ENCODE measurements at regions not wholly inside any gene's neighbourhood (a gene's known extent, or its start where the extent isn't known, plus 50 kb on each side); places are given as distances from the start of the nearest gene placed in this dataset.

DNA sequence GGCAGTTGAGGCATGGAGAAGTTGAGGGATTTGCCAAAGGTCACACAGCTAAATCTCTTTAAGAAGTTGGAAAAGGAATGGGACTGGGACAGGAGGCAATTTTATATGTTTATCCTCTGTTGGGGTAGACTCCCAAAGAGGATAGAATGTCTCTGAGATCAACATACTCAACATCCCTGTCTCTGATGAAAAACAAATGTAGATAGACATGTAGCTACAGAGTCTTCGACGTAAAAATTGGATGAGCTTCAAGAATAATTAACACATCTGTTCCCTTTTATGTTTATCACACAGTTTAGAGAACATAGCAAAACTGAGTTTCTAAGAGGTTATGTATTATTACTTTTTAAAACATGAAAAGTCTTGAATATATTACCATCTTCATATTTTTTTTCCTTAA is 204.6 kb upstream of the CD180 start:
- FAIRE-seq, result no peak
- CTCF ChIA-PET, result no interaction called here
- no peak for TF ChIP-seq KLF5 (IDR thresholded peaks at IDR 0.05; ENCODE audit: partially characterized antibody)
- TF ChIP-seq JUNB (IDR thresholded peaks at IDR 0.05), result no peak
- TF ChIP-seq, protein P1, sequence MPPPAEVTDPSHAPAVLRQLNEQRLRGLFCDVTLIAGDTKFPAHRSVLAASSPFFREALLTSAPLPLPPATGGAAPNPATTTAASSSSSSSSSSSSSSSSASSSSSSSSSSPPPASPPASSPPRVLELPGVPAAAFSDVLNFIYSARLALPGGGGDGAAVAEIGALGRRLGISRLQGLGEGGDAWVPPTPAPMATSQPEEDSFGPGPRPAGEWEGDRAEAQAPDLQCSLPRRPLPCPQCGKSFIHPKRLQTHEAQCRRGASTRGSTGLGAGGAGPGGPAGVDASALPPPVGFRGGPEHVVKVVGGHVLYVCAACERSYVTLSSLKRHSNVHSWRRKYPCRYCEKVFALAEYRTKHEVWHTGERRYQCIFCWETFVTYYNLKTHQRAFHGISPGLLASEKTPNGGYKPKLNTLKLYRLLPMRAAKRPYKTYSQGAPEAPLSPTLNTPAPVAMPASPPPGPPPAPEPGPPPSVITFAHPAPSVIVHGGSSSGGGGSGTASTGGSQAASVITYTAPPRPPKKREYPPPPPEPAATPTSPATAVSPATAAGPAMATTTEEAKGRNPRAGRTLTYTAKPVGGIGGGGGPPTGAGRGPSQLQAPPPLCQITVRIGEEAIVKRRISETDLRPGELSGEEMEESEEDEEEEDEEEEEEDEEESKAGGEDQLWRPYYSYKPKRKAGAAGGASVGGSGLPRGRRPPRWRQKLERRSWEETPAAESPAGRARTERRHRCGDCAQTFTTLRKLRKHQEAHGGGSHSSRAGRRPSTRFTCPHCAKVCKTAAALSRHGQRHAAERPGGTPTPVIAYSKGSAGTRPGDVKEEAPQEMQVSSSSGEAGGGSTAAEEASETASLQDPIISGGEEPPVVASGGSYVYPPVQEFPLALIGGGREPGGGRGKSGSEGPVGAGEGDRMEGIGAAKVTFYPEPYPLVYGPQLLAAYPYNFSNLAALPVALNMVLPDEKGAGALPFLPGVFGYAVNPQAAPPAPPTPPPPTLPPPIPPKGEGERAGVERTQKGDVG (CRISPR knock-in tag; IDR thresholded peaks at IDR 0.05), result no peak
- no peak for TF ChIP-seq ZNF384 (IDR thresholded peaks at IDR 0.05; ENCODE audit: borderline replicate concordance, low read depth, low read length)
- TF ChIP-seq, protein P2, sequence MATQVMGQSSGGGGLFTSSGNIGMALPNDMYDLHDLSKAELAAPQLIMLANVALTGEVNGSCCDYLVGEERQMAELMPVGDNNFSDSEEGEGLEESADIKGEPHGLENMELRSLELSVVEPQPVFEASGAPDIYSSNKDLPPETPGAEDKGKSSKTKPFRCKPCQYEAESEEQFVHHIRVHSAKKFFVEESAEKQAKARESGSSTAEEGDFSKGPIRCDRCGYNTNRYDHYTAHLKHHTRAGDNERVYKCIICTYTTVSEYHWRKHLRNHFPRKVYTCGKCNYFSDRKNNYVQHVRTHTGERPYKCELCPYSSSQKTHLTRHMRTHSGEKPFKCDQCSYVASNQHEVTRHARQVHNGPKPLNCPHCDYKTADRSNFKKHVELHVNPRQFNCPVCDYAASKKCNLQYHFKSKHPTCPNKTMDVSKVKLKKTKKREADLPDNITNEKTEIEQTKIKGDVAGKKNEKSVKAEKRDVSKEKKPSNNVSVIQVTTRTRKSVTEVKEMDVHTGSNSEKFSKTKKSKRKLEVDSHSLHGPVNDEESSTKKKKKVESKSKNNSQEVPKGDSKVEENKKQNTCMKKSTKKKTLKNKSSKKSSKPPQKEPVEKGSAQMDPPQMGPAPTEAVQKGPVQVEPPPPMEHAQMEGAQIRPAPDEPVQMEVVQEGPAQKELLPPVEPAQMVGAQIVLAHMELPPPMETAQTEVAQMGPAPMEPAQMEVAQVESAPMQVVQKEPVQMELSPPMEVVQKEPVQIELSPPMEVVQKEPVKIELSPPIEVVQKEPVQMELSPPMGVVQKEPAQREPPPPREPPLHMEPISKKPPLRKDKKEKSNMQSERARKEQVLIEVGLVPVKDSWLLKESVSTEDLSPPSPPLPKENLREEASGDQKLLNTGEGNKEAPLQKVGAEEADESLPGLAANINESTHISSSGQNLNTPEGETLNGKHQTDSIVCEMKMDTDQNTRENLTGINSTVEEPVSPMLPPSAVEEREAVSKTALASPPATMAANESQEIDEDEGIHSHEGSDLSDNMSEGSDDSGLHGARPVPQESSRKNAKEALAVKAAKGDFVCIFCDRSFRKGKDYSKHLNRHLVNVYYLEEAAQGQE (IDR thresholded peaks at IDR 0.05; ENCODE audit: low read depth, low read length), result no peak
- TF ChIP-seq, protein P3, sequence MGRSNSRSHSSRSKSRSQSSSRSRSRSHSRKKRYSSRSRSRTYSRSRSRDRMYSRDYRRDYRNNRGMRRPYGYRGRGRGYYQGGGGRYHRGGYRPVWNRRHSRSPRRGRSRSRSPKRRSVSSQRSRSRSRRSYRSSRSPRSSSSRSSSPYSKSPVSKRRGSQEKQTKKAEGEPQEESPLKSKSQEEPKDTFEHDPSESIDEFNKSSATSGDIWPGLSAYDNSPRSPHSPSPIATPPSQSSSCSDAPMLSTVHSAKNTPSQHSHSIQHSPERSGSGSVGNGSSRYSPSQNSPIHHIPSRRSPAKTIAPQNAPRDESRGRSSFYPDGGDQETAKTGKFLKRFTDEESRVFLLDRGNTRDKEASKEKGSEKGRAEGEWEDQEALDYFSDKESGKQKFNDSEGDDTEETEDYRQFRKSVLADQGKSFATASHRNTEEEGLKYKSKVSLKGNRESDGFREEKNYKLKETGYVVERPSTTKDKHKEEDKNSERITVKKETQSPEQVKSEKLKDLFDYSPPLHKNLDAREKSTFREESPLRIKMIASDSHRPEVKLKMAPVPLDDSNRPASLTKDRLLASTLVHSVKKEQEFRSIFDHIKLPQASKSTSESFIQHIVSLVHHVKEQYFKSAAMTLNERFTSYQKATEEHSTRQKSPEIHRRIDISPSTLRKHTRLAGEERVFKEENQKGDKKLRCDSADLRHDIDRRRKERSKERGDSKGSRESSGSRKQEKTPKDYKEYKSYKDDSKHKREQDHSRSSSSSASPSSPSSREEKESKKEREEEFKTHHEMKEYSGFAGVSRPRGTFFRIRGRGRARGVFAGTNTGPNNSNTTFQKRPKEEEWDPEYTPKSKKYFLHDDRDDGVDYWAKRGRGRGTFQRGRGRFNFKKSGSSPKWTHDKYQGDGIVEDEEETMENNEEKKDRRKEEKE (IDR thresholded peaks at IDR 0.05), result no peak
- no peak for TF ChIP-seq TCF7 (IDR thresholded peaks at IDR 0.05; ENCODE audit: borderline replicate concordance)
- TF ChIP-seq IKZF2 (IDR thresholded peaks at IDR 0.05), result no peak
- no peak for TF ChIP-seq FOXK2 (IDR thresholded peaks at IDR 0.05)
- TF ChIP-seq, protein P4, sequence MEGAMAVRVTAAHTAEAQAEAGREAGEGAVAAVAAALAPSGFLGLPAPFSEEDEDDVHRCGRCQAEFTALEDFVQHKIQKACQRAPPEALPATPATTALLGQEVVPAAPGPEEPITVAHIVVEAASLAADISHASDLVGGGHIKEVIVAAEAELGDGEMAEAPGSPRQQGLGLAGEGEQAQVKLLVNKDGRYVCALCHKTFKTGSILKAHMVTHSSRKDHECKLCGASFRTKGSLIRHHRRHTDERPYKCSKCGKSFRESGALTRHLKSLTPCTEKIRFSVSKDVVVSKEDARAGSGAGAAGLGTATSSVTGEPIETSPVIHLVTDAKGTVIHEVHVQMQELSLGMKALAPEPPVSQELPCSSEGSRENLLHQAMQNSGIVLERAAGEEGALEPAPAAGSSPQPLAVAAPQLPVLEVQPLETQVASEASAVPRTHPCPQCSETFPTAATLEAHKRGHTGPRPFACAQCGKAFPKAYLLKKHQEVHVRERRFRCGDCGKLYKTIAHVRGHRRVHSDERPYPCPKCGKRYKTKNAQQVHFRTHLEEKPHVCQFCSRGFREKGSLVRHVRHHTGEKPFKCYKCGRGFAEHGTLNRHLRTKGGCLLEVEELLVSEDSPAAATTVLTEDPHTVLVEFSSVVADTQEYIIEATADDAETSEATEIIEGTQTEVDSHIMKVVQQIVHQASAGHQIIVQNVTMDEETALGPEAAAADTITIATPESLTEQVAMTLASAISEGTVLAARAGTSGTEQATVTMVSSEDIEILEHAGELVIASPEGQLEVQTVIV (IDR thresholded peaks at IDR 0.05; ENCODE audit: borderline replicate concordance, partially characterized antibody), result no peak
- TF ChIP-seq POU2F2 (IDR thresholded peaks at IDR 0.05; ENCODE audit: borderline replicate concordance, low read depth, low read length), result no peak

More for the DNA sequence above, 204.6 kb upstream of the CD180 start:
- intact Hi-C loops (cut with micrococcal nuclease; ENCODE audit: unreplicated experiment) (no loop called here), in situ Hi-C loops (cut with MboI) (no loop called here)
- Histone ChIP-seq H3K79me2 (ENCODE audit: control insufficient read depth, insufficient read depth, low read length) (no peaks in the 10 kb centered on the region), H3K9ac (ENCODE audit: control insufficient read depth, insufficient read depth, low read length) (no peak overlapping the region), H3K9me3 (replicated peaks; ENCODE audit: control insufficient read depth, insufficient read depth, low read length) (no peaks in the 10 kb centered on the region), H3K27ac (ENCODE audit: control insufficient read depth, insufficient read depth) (no peak overlapping the region), H3K36me3 (ENCODE audit: control insufficient read depth in 2 of 2, insufficient read depth in 2 of 2, low read length in 1 of 2) (no peaks in the 10 kb centered on the region), H4K20me1 (ENCODE audit: control insufficient read depth, insufficient read depth) (no peaks in the 10 kb centered on the region), H3K4me2 (ENCODE audit: control insufficient read depth, insufficient read depth) (no peak overlapping the region), H3K27me3 (replicated peaks in 1 of 2; ENCODE audit: control insufficient read depth in 2 of 2, insufficient read depth in 2 of 2, low read length in 1 of 2) (no peaks in the 10 kb centered on the region), H3K4me3 (no peak overlapping the region), H2AFZ (ENCODE audit: control insufficient read depth, low read depth, low read length) (no peak overlapping the region), H3K4me1 (ENCODE audit: control insufficient read depth, insufficient read depth, low read length) (no peaks in the 10 kb centered on the region)
- DNase-seq (ENCODE audit: low read depth, low spot score) (no peak), ATAC-seq (no peak)
- BruUV-seq (replicated peaks), result no TSS peak
- ChIA-PET POLR2A (no interaction called here), SMC1A (ENCODE audit: uncharacterized antibody, unreplicated experiment) (interaction anchor here (1.0 kb wide), 1 partner anchor 12 kb away, joined by 3 read pairs; no protein-coding TSS in a partner anchor), RAD21 (ENCODE audit: unreplicated experiment) (no interaction called here)
- 98% methylated on average over 2 of the region's 2 CpGs for WGBS (ENCODE audit: insufficient coverage, insufficient replicate concordance, low lambda C conversion rate, missing lambda C conversion rate)
